CD14-positive monocyte (primary cell): ENCODE measurements at regions not wholly inside any gene's neighbourhood (a gene's known extent, or its start where the extent isn't known, plus 50 kb on each side); places are given as distances from the start of the nearest gene placed in this dataset.

Experiments used
- DNase-seq, 3 donors: peaks; one replicate each; pipeline ENCODE4 v3.0.0-alpha.2; 2011 to 2022
- H2AFZ ChIP-seq: 2 replicates; pipeline ENCODE4 v1.6.0; 2012; ENCODE audit warnings: mild to moderate bottlenecking, low read depth, low read length, inconsistent platforms; ENCODE audit not compliant: insufficient read depth, poor library complexity, severe bottlenecking
- H3K27ac ChIP-seq, 2 donors: 1 replicate in 1 of 2; 2 replicates in 1 of 2; pipeline ENCODE4 v1.5.1; 2012 to 2013; ENCODE audit warnings: low read length in 2 of 2, control low read depth in 1 of 2, inconsistent platforms in 1 of 2, low read depth in 1 of 2, mild to moderate bottlenecking in 1 of 2
- H3K27me3 ChIP-seq, 2 donors: one replicate each; pipeline versions ENCODE4 v1.6.0 to v1.6.1; 2011 to 2013; ENCODE audit warnings: low read length in 2 of 2; ENCODE audit not compliant: control insufficient read depth in 2 of 2, insufficient read depth in 2 of 2
- H3K36me3 ChIP-seq, 2 donors: replicated peaks in 1 of 2; 1 replicate in 1 of 2; 2 replicates in 1 of 2; pipeline versions ENCODE4 v1.5.1 to v1.6.1; 2012 to 2013; ENCODE audit warnings: low read length in 2 of 2, control low read depth in 1 of 2, inconsistent platforms in 1 of 2, mild to moderate bottlenecking in 1 of 2; ENCODE audit not compliant: insufficient read depth in 2 of 2, control insufficient read depth in 1 of 2
- H3K4me1 ChIP-seq, 2 donors: 1 replicate in 1 of 2; 2 replicates in 1 of 2; pipeline versions ENCODE4 v1.5.1 to v1.6.1; 2012 to 2013; ENCODE audit warnings: low read length in 2 of 2, control low read depth in 1 of 2, inconsistent platforms in 1 of 2, mild to moderate bottlenecking in 1 of 2, moderate library complexity in 1 of 2; ENCODE audit not compliant: insufficient read depth in 2 of 2, control insufficient read depth in 1 of 2
- H3K4me2 ChIP-seq: replicated peaks from 2 replicates; pipeline ENCODE3; 2012; ENCODE audit warnings: low read length, moderate library complexity, mild to moderate bottlenecking; ENCODE audit not compliant: poor library complexity, severe bottlenecking; ENCODE audit errors: extremely low read depth
- H3K4me3 ChIP-seq, 3 experiments: fragments of 200-600 bp in 1 of 3; sonication (generic) in 1 of 3; replicated peaks in 1 of 3; 1 replicate in 2 of 3; 2 replicates in 1 of 3; pipeline ENCODE4 v1.5.1; 2011 to 2013; ENCODE audit warnings: low read length in 3 of 3, mild to moderate bottlenecking in 3 of 3, control low read depth in 2 of 3, low read depth in 2 of 3, inconsistent platforms in 1 of 3, moderate library complexity in 1 of 3
- H3K79me2 ChIP-seq: 2 replicates; pipeline ENCODE4 v1.6.0; 2012; ENCODE audit warnings: mild to moderate bottlenecking, control low read depth, inconsistent platforms, low read length, moderate library complexity; ENCODE audit not compliant: insufficient read depth
- H3K9ac ChIP-seq: 2 replicates; pipeline ENCODE4 v1.6.0; 2017; ENCODE audit warnings: low read length, mild to moderate bottlenecking; ENCODE audit not compliant: insufficient read depth, poor library complexity, severe bottlenecking
- H3K9me3 ChIP-seq, 2 donors: replicated peaks in 1 of 2; 1 replicate in 1 of 2; 2 replicates in 1 of 2; pipeline versions ENCODE4 v1.5.1 to v1.6.1; 2012 to 2013; ENCODE audit warnings: low read length in 2 of 2, control low read depth in 1 of 2; ENCODE audit not compliant: control insufficient read depth in 1 of 2, insufficient read depth in 1 of 2
- H4K20me1 ChIP-seq: 2 replicates; pipeline ENCODE4 v1.6.0; 2012; ENCODE audit warnings: mild to moderate bottlenecking, low read length, control low read depth, moderate library complexity; ENCODE audit not compliant: insufficient read depth
- H3K27ac Mint-ChIP-seq, 7 donors: one replicate each; pipeline ENCODE4 v1.8.0; 2020; ENCODE audit warnings: mild to moderate bottlenecking in 7 of 7, mixed read lengths in 7 of 7, moderate library complexity in 6 of 7, inconsistent platforms in 2 of 7
- H3K27me3 Mint-ChIP-seq, 3 donors: one replicate each; pipeline ENCODE4 v1.8.0; 2021 to 2022; ENCODE audit warnings: low read depth in 3 of 3, mild to moderate bottlenecking in 3 of 3, mixed read lengths in 3 of 3, moderate library complexity in 3 of 3, inconsistent platforms in 1 of 3
- H3K36me3 Mint-ChIP-seq, 2 donors: one replicate each; pipeline ENCODE4 v1.8.0; 2020; ENCODE audit warnings: mixed read lengths in 2 of 2, inconsistent platforms in 1 of 2, mild to moderate bottlenecking in 1 of 2
- H3K4me1 Mint-ChIP-seq: one replicate; pipeline ENCODE4 v1.8.0; 2020; ENCODE audit warnings: mild to moderate bottlenecking, mixed read lengths
- H3K4me3 Mint-ChIP-seq, 2 donors: one replicate each; pipeline ENCODE4 v1.8.0; 2020; ENCODE audit warnings: mild to moderate bottlenecking in 2 of 2, mixed read lengths in 2 of 2, moderate library complexity in 1 of 2
- H3K9me3 Mint-ChIP-seq, 7 donors: one replicate each; pipeline ENCODE4 v1.8.0; 2020 to 2022; ENCODE audit warnings: mixed read lengths in 7 of 7, mild to moderate bottlenecking in 6 of 7, moderate library complexity in 6 of 7, inconsistent platforms in 2 of 7
- CTCF ChIP-seq: fragments of 200-600 bp; IDR thresholded peaks from one replicate; pipeline ENCODE4 v1.8.0; 2022; ENCODE audit warnings: antibody characterized with exemption, mild to moderate bottlenecking
- WGBS: methylation state at CpG from one replicate; pipeline ENCODE4 v1.1.5; 2013; ENCODE audit warnings: missing lambda C conversion rate; ENCODE audit not compliant: insufficient coverage; 5-methylcytosine and 5-hydroxymethylcytosine counted together
- intact Hi-C, 2 donors: fragments of 100-400 bp; cut with micrococcal nuclease; formaldehyde crosslinking; loops; one replicate each; pipeline versions ENCODE4 v1.15.0 to v1.15.1; 2023

- H3K79me2 ChIP-seq, result no peaks in the 10 kb centered on the region
- TF ChIP-seq CTCF, result no peak
- H3K27me3 Mint-ChIP-seq, result no peaks in the 10 kb centered on the region
- no peaks in the 10 kb centered on the region for H3K27me3 ChIP-seq
- no peak overlapping the region for H3K4me3 Mint-ChIP-seq
- no peak overlapping the region for H2AFZ ChIP-seq
- peak overlapping the region; percentile 81 to 98 (median 95) for H3K27ac Mint-ChIP-seq
- intact Hi-C loops, result loop anchor here (2.0 to 10.0 kb wide), 6 partner anchors 48 to 628 kb away; partner anchors contain the start of genes CITED2 (in 1 of the 2) and HECA (in 1 of the 2)
- H3K9me3 Mint-ChIP-seq, result no peaks in the 10 kb centered on the region
- H3K9ac ChIP-seq, result no peak overlapping the region
- peak overlapping the region; percentile 6 for H3K4me2 ChIP-seq
- peak; percentile 92 to 97 (median 96) for DNase-seq
- 0% methylated on average over 2 of the region's 4 CpGs for WGBS
- H3K4me1 ChIP-seq, result peaks cover 39 to 51% of the 10 kb centered on the region in 2 donors
- peaks cover 45% of the 10 kb centered on the region for H3K4me1 Mint-ChIP-seq
- H3K4me3 ChIP-seq, result peak overlapping the region in 1 of 3 experiments; percentile 2
- H3K9me3 ChIP-seq, result no peaks in the 10 kb centered on the region
- no peaks in the 10 kb centered on the region for H3K36me3 ChIP-seq
- no peaks in the 10 kb centered on the region for H3K36me3 Mint-ChIP-seq
- H4K20me1 ChIP-seq, result no peaks in the 10 kb centered on the region
- H3K27ac ChIP-seq, result peak overlapping the region in 1 of 2 donors; percentile 93
These were observed 388.2 kb upstream of the CITED2 start for GRCh38 chr6:139762587-139763031.

GRCh38 chr6:139760128-139760527 is 385.7 kb upstream of the CITED2 start:
- Histone ChIP-seq H3K36me3 (no peaks in the 10 kb centered on the region), H3K9me3 (no peaks in the 10 kb centered on the region), H3K27ac (no peak overlapping the region), H3K27me3 (no peaks in the 10 kb centered on the region), H2AFZ (no peak overlapping the region), H3K4me2 (no peak overlapping the region), H3K4me1 (peaks cover 45 to 54% of the 10 kb centered on the region in 2 donors), H3K79me2 (no peaks in the 10 kb centered on the region), H3K9ac (no peak overlapping the region), H4K20me1 (no peaks in the 10 kb centered on the region), H3K4me3 (no peak overlapping the region)
- Mint-ChIP-seq H3K36me3 (no peaks in the 10 kb centered on the region), H3K27me3 (no peaks in the 10 kb centered on the region), H3K4me3 (no peak overlapping the region), H3K9me3 (no peaks in the 10 kb centered on the region), H3K27ac (no peak overlapping the region), H3K4me1 (peaks cover 48% of the 10 kb centered on the region)
- intact Hi-C loops, result loop anchor here (5.0 to 10.0 kb wide), 5 partner anchors 45 to 625 kb away; partner anchors contain the start of gene HECA (in 1 of the 2)
- no peak for DNase-seq
- WGBS, result no CpG with 5 or more reads among the region's 3 CpGs
- no peak for TF ChIP-seq CTCF
